IMR-90 (cell line): ENCODE measurements at regions not wholly inside any gene's neighbourhood (a gene's known extent, or its start where the extent isn't known, plus 50 kb on each side); places are given as distances from the start of the nearest gene placed in this dataset.
"Not testable (repeated sequence)": the region's sequence is repeated elsewhere in the genome, so short reads cannot be mapped to it uniquely, and the experiment has no call there.

Experiments used
- ATAC-seq: fragments of 200-7000 bp; cut with Tn5 transposase; 2 replicates; pipeline ENCODE4 v1.9.1; 2020; ENCODE audit warnings: low read depth, mild to moderate bottlenecking, moderate library complexity
- BruUV-seq: library from RNA; stranded (reverse); fragments of 400-500 nt; replicated peaks from 2 replicates; lab custom pipeline; 2021; lab: Mats Ljungman, UMichigan
- CTCF ChIA-PET: fragments of 300-600 bp; formaldehyde crosslinking; extraction: SDS; loops from one replicate; lab custom pipeline; 2021; ENCODE audit warnings: antibody characterized with exemption; lab: Yijun Ruan, JAX
- POLR2A ChIA-PET: fragments of 300-600 bp; sonication (Branson Sonifier 250); formaldehyde crosslinking; loops from one replicate; lab custom pipeline; 2022; ENCODE audit warnings: antibody characterized with exemption; ENCODE audit not compliant: unreplicated experiment; lab: Charles Lee
- DNase-seq: peaks from one replicate; pipeline ENCODE4 v3.0.0; 2013
- H2AFZ ChIP-seq: replicated peaks from 2 replicates; pipeline ENCODE3; 2013; ENCODE audit warnings: low read length, mild to moderate bottlenecking; ENCODE audit not compliant: poor library complexity
- H2AK5ac ChIP-seq: 2 replicates; pipeline ENCODE4 v1.6.1; 2013; ENCODE audit warnings: low read depth, low read length, inconsistent platforms
- H2AK9ac ChIP-seq: replicated peaks from 2 replicates; pipeline ENCODE3; 2013; ENCODE audit warnings: mild to moderate bottlenecking, low read depth, low read length, moderate library complexity; ENCODE audit not compliant: poor library complexity
- H2BK120ac ChIP-seq: 2 replicates; pipeline ENCODE4 v1.6.1; 2013; ENCODE audit warnings: low read depth, low read length, inconsistent platforms
- H2BK15ac ChIP-seq: 3 replicates; pipeline ENCODE4 v1.6.1; 2013; ENCODE audit warnings: low read depth, low read length, inconsistent platforms
- H2BK20ac ChIP-seq: 2 replicates; pipeline ENCODE4 v1.6.1; 2013; ENCODE audit warnings: low read depth, mild to moderate bottlenecking, inconsistent platforms, low read length, moderate library complexity
- H2BK5ac ChIP-seq: 2 replicates; pipeline ENCODE4 v1.6.1; 2013; ENCODE audit warnings: mild to moderate bottlenecking, low read depth, low read length, inconsistent platforms; ENCODE audit not compliant: poor library complexity, severe bottlenecking
- H3K14ac ChIP-seq: replicated peaks from 2 replicates; pipeline ENCODE4 v1.6.1; 2013; ENCODE audit warnings: low read depth, low read length, inconsistent platforms
- H3K18ac ChIP-seq: 2 replicates; pipeline ENCODE4 v1.6.1; 2013; ENCODE audit warnings: low read depth, low read length, control low read depth
- H3K23ac ChIP-seq: 2 replicates; pipeline ENCODE4 v1.6.1; 2013; ENCODE audit warnings: low read depth, low read length, inconsistent platforms
- H3K27ac ChIP-seq: 2 replicates; pipeline ENCODE4 v1.5.1; 2013; ENCODE audit warnings: mild to moderate bottlenecking, control low read depth, low read length; ENCODE audit not compliant: insufficient read depth
- H3K27me3 ChIP-seq: 2 replicates; pipeline ENCODE4 v1.6.1; 2013; ENCODE audit warnings: low read length; ENCODE audit not compliant: control insufficient read depth, insufficient read depth
- H3K36me3 ChIP-seq: 2 replicates; pipeline ENCODE4 v1.6.1; 2013; ENCODE audit warnings: low read length, mixed read lengths; ENCODE audit not compliant: control insufficient read depth, insufficient read depth
- H3K4ac ChIP-seq: 2 replicates; pipeline ENCODE4 v1.6.1; 2013; ENCODE audit warnings: low read depth, low read length, inconsistent platforms
- H3K4me1 ChIP-seq: 2 replicates; pipeline ENCODE4 v1.6.1; 2013; ENCODE audit warnings: low read length, mixed read lengths; ENCODE audit not compliant: control insufficient read depth, insufficient read depth
- H3K4me2 ChIP-seq: 2 replicates; pipeline ENCODE4 v1.6.1; 2013; ENCODE audit warnings: low read depth, mild to moderate bottlenecking, control low read depth, low read length, moderate library complexity
- H3K4me3 ChIP-seq: 2 replicates; pipeline ENCODE4 v1.5.1; 2013; ENCODE audit warnings: low read depth, mild to moderate bottlenecking, control low read depth, low read length, moderate library complexity; ENCODE audit not compliant: insufficient read depth
- H3K56ac ChIP-seq: 2 replicates; pipeline ENCODE4 v1.6.1; 2013; ENCODE audit warnings: low read length, inconsistent platforms; ENCODE audit not compliant: insufficient read depth; ENCODE audit errors: extremely low read depth
- H3K79me1 ChIP-seq, 2 experiments: 2 replicates each; pipeline ENCODE4 v1.6.1; 2013; ENCODE audit warnings: low read length in 2 of 2, inconsistent platforms in 1 of 2, low read depth in 1 of 2
- H3K9ac ChIP-seq: 2 replicates; pipeline ENCODE4 v1.6.1; 2013; ENCODE audit warnings: low read depth, low read length, control low read depth
- H3K9me1 ChIP-seq: 2 replicates; pipeline ENCODE4 v1.6.1; 2013; ENCODE audit warnings: low read length, inconsistent platforms; ENCODE audit not compliant: insufficient read depth
- H3K9me3 ChIP-seq: 2 replicates; pipeline ENCODE4 v1.6.1; 2013; ENCODE audit warnings: low read length; ENCODE audit not compliant: control insufficient read depth, insufficient read depth
- H4K20me1 ChIP-seq: 2 replicates; pipeline ENCODE4 v1.6.1; 2013; ENCODE audit warnings: low read length, inconsistent platforms; ENCODE audit not compliant: insufficient read depth
- H4K5ac ChIP-seq: 2 replicates; pipeline ENCODE4 v1.6.1; 2013; ENCODE audit warnings: mild to moderate bottlenecking, low read depth, low read length, control low read depth
- H4K8ac ChIP-seq, 2 experiments: 2 replicates each; pipeline ENCODE4 v1.6.1; 2013; ENCODE audit warnings: low read depth in 2 of 2, low read length in 2 of 2, control low read depth in 1 of 2, inconsistent platforms in 1 of 2
- H4K91ac ChIP-seq: 2 replicates; pipeline ENCODE4 v1.6.1; 2013; ENCODE audit warnings: low read depth, low read length, inconsistent platforms; ENCODE audit not compliant: insufficient read depth
- dilution Hi-C: fragments of 300-500 bp; cut with HindIII; formaldehyde crosslinking; loops from one replicate; pipeline ENCODE4 v1.14.3; 2018; ENCODE audit warnings: low sequenced_read_pairs; ENCODE audit not compliant: unreplicated experiment
- in situ Hi-C: fragments of 300-500 bp; cut with MboI; formaldehyde crosslinking; loops from 3 replicates; pipeline ENCODE4 v1.14.3; 2019; ENCODE audit warnings: low sequenced_read_pairs, inconsistent platforms, mixed read lengths
- intact Hi-C: fragments of 100-400 bp; cut with micrococcal nuclease; formaldehyde crosslinking; loops from 2 replicates; pipeline ENCODE4 v1.10.0; 2022

DNA sequence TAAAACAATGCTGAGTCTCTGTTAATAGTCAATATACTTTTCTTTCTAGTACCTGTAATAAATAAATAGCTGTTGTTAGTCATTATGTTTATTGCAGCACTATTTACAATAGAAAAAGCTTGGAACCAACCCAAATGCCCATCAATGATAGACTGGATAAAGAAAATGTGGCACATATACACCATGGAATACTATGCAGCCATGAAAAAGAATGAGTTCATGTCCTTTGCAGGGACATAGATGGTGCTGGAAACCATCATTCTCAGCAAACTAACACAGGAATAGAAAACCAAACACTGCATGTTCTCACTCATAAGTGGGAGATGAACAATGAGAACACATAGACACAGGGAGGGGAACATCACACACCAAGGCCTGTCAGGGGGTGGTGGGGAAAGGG is 1341.9 kb upstream of the PCDH7 start:
- H4K8ac ChIP-seq, H3K27me3 ChIP-seq, H3K14ac ChIP-seq, H3K4me1 ChIP-seq, H2BK15ac ChIP-seq, intact Hi-C loops, H2BK20ac ChIP-seq, CTCF ChIA-PET, DNase-seq, POLR2A ChIA-PET, H2AFZ ChIP-seq, H2AK9ac ChIP-seq, H3K4me2 ChIP-seq, H3K56ac ChIP-seq, H2BK5ac ChIP-seq, H2BK120ac ChIP-seq, H2AK5ac ChIP-seq, H4K20me1 ChIP-seq, H3K27ac ChIP-seq, H4K91ac ChIP-seq, H4K5ac ChIP-seq, H3K4me3 ChIP-seq, H3K36me3 ChIP-seq, in situ Hi-C loops, BruUV-seq, H3K9me1 ChIP-seq, ATAC-seq, H3K18ac ChIP-seq, H3K9ac ChIP-seq, H3K9me3 ChIP-seq, dilution Hi-C loops, H3K23ac ChIP-seq, H3K4ac ChIP-seq, H3K79me1 ChIP-seq: not testable (repeated sequence)
